ENCODE measurements at regions not wholly inside any gene's neighbourhood (a gene's known extent, or its start where the extent isn't known, plus 50 kb on each side); places are given as distances from the start of the nearest gene placed in this dataset.

DNA sequence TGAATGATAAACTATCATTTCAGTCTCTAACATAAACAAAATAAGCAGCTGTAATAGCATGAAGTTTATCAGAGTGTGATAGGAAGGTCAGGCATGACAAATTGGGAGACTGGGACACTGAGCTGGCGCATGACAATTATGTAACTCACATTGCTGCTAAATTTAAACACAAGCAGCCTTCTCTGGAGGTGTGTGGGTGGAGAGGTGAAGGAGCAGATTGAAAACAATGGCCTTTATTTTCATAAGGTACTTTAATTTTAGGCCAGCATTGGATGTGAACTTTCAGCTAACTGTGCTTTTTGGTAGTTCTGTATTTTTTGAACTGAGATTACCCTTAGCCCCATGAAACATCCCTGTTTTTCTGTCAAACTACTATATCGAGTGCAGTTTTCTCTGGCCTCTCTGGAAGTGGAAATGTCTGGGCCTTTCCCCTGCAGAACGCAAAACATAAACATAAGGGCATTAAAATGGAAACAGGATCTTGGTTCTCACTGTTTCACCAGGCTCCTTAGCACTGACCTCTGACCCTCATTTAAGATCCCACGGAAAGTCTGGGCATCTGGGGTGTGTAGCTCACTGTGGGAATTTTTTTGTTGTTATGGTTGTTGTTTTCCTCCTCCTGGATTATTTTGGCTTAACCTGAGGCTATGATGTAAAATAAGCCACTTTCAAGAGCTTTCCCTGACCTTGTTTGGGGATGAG is 160.1 kb upstream of the DPH6 start:
- TF ChIP-seq CTCF (IDR thresholded peaks at IDR 0.05 in 4 of 5, conservative IDR thresholded peaks at IDR 0.05 in 1 of 5), result no peak
- TF ChIP-seq POLR2A (IDR thresholded peaks at IDR 0.05), result no peak
